ENCODE measurements at regions not wholly inside any gene's neighbourhood (a gene's known extent, or its start where the extent isn't known, plus 50 kb on each side); places are given as distances from the start of the nearest gene placed in this dataset.

DNA sequence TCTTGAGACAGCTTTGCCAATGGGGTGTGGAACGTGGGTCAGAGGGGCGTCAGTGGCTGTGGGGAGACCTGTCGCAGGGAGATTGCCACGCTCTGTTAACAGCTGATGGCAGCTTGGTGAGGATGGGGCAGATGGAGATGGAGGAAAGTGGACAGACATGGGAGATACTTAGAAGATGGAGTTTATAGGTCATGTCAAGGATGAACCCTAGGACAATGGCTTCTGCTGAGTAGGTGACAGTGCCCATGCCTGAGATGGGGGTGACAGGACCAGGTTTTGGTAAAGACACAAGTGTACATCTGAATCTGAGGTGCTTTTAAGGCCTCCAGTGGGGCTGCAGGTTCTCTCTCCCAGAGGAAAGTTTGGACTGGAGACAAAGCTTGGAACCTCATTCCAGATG is 51.5 kb upstream of the ACCSL start:
- TF ChIP-seq, protein P1, sequence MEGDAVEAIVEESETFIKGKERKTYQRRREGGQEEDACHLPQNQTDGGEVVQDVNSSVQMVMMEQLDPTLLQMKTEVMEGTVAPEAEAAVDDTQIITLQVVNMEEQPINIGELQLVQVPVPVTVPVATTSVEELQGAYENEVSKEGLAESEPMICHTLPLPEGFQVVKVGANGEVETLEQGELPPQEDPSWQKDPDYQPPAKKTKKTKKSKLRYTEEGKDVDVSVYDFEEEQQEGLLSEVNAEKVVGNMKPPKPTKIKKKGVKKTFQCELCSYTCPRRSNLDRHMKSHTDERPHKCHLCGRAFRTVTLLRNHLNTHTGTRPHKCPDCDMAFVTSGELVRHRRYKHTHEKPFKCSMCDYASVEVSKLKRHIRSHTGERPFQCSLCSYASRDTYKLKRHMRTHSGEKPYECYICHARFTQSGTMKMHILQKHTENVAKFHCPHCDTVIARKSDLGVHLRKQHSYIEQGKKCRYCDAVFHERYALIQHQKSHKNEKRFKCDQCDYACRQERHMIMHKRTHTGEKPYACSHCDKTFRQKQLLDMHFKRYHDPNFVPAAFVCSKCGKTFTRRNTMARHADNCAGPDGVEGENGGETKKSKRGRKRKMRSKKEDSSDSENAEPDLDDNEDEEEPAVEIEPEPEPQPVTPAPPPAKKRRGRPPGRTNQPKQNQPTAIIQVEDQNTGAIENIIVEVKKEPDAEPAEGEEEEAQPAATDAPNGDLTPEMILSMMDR (IDR thresholded peaks at IDR 0.05), result no peak
- TF ChIP-seq POLR2A (IDR thresholded peaks at IDR 0.05), result no peak
